GM12872 (cell line): ENCODE measurements at regions not wholly inside any gene's neighbourhood (a gene's known extent, or its start where the extent isn't known, plus 50 kb on each side); places are given as distances from the start of the nearest gene placed in this dataset.

ENCODE experiments used
- CTCF ChIP-seq: IDR thresholded peaks from 3 replicates; pipeline ENCODE4 v1.5.1; 2011; ENCODE audit warnings: low read depth, mild to moderate bottlenecking, low read length, moderate library complexity; ENCODE audit not compliant: insufficient read depth

- no peak for TF ChIP-seq CTCF
Measured at GRCh38 chr15:95150466-95150865, 919.1 kb downstream of the MCTP2 start.

GRCh38 chr15:95152741-95153140 lies 921.4 kb downstream of the MCTP2 start:
- no peak for TF ChIP-seq CTCF

GRCh38 chr15:95160316-95160715 lies 929.0 kb downstream of the MCTP2 start:
- no peak for TF ChIP-seq CTCF

- TF ChIP-seq CTCF: no peak
Measured at GRCh38 chr15:95162069-95162468, 930.7 kb downstream of the MCTP2 start.

- no peak for TF ChIP-seq CTCF
Measured at GRCh38 chr15:95162531-95162930, 931.2 kb downstream of the MCTP2 start.

GRCh38 chr15:95162967-95163531 lies 931.7 kb downstream of the MCTP2 start:
- no peak for TF ChIP-seq CTCF

GRCh38 chr15:95168152-95168551 lies 936.8 kb downstream of the MCTP2 start:
- no peak for TF ChIP-seq CTCF
